Mammary epithelial cell (primary cell): ENCODE measurements at regions not wholly inside any gene's neighbourhood (a gene's known extent, or its start where the extent isn't known, plus 50 kb on each side); places are given as distances from the start of the nearest gene placed in this dataset.

Source experiments
- EZH2 ChIP-seq: IDR thresholded peaks from 2 replicates; pipeline ENCODE4 v1.6.1; 2012; ENCODE audit warnings: low read length, inconsistent platforms, borderline replicate concordance
- TF ChIP-seq, protein P1 (sequence below), 2 donors: IDR thresholded peaks in 1 of 2; conservative IDR thresholded peaks in 1 of 2; 2 replicates each; pipeline ENCODE4 v1.5.1; 2011 to 2012; ENCODE audit warnings: inconsistent platforms in 2 of 2, low read length in 2 of 2, mild to moderate bottlenecking in 2 of 2, control low read depth in 1 of 2, low read depth in 1 of 2; ENCODE audit not compliant: insufficient read depth in 1 of 2; ENCODE audit errors: extremely low read depth in 1 of 2

DNA sequence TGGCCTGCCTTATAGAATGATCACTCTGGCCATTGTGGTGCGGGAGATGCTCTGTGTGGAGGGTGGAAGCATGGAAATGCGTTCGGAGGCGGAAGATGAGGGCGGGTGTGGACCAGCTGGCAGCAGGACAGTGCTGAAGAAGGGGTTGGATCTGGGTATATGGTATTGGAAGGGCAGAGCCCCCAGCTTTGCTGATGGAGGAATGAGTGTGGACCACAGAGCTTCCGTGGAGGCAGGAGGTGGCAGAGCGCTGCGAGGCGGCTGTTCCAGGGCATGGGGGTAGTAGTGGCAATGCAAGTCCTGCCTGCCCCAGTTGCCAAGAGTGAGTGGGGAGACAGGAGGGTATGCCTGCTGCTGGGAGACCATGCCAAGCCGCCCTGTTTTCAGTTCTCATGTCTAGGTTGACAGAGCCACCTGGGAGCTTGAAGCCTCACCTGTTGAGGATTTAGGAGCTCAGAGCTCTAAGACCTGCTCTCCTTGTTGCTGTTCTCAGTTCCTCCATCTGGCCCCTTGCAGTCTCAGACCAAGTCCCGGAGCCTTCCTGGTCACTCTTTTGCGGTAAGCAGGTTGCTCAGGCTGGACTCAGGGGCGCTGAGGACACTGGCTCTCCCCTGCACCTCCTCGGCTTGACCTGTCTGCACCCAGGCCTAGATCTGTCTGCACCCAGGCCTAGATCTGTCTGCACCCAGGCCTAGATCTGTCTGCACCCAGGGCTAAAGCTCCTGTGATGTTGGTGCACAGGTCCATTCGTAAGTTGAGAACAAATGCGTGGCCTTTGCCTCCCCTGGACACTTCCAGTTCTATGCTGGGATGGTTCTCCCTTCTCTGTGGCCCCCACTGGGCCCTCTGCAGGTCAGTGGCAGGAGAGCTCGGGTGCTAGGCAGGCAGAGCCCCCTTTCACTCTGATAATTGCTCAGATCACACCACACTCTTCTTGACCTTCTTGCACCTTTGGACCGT, 290.5 kb upstream of the HS6ST1 start:
- TF ChIP-seq, protein P1, sequence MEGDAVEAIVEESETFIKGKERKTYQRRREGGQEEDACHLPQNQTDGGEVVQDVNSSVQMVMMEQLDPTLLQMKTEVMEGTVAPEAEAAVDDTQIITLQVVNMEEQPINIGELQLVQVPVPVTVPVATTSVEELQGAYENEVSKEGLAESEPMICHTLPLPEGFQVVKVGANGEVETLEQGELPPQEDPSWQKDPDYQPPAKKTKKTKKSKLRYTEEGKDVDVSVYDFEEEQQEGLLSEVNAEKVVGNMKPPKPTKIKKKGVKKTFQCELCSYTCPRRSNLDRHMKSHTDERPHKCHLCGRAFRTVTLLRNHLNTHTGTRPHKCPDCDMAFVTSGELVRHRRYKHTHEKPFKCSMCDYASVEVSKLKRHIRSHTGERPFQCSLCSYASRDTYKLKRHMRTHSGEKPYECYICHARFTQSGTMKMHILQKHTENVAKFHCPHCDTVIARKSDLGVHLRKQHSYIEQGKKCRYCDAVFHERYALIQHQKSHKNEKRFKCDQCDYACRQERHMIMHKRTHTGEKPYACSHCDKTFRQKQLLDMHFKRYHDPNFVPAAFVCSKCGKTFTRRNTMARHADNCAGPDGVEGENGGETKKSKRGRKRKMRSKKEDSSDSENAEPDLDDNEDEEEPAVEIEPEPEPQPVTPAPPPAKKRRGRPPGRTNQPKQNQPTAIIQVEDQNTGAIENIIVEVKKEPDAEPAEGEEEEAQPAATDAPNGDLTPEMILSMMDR (conservative IDR thresholded peaks at IDR 0.05 in 1 of 2, IDR thresholded peaks at IDR 0.05 in 1 of 2; ENCODE audit: extremely low read depth in 1 of 2, insufficient read depth in 1 of 2, low read depth in 1 of 2, low read length in 2 of 2) = no peak
- no peak for TF ChIP-seq EZH2
